A673 (cell line): ENCODE measurements at regions not wholly inside any gene's neighbourhood (a gene's known extent, or its start where the extent isn't known, plus 50 kb on each side); places are given as distances from the start of the nearest gene placed in this dataset.

Experiments used
- CTCF ChIP-seq: fragments of 300-800, 200-600 bp; sonication (generic); conservative IDR thresholded peaks from 2 replicates; pipeline ENCODE4 v1.5.1; 2017; ENCODE audit warnings: low read depth, mild to moderate bottlenecking, antibody characterized with exemption, low read length, moderate library complexity, mixed read lengths
- EZH2 ChIP-seq: fragments of 200-600 bp; sonication (generic); IDR thresholded peaks from 2 replicates; pipeline ENCODE4 v1.6.1; 2017; ENCODE audit warnings: borderline replicate concordance, low read depth, mild to moderate bottlenecking, mixed read lengths, antibody characterized with exemption, low read length; ENCODE audit not compliant: poor library complexity, severe bottlenecking

- no peak for TF ChIP-seq CTCF
- TF ChIP-seq EZH2: no peak
These were observed 569.9 kb downstream of the EPHA4 start for GRCh38 chr2:221002101-221002685.
